Stomach (tissue), 4 donors: ENCODE measurements at regions not wholly inside any gene's neighbourhood (a gene's known extent, or its start where the extent isn't known, plus 50 kb on each side); places are given as distances from the start of the nearest gene placed in this dataset.

Experiments
- POLR2A ChIP-seq, 4 donors: fragments of 450-650 bp; IDR thresholded peaks; one replicate each; pipeline ENCODE4 v1.6.1; 2016; ENCODE audit warnings: antibody characterized with exemption in 4 of 4, control low read depth in 2 of 4, mild to moderate bottlenecking in 1 of 4, moderate library complexity in 1 of 4
- TF ChIP-seq, protein P1 (sequence below), 7 experiments: fragments of 450-650 bp in 4 of 7; fragments of 200-600 bp in 3 of 7; sonication (generic) in 3 of 7; IDR thresholded peaks; one replicate each; pipeline ENCODE4 v1.5.1; 2016 to 2019; ENCODE audit warnings: antibody characterized with exemption in 7 of 7, control low read depth in 2 of 7, mild to moderate bottlenecking in 1 of 7

DNA sequence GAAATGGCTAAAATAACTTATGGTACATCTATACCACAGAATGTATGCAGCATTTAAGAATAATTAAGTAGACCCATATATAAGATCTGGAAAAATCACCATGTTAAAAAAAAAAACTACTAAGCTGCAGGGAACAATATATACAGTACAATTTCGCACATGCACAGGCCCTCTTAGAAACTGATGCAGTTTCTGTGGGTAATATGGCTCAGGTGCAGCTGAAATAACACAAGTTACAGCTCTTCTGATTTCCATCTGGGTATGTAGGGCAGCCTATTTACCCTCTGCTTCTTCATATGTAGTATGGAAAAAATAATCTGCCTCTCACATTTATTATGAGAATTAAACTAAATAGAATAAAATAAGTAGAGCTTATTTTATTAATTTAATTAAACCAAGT lies 82.9 kb downstream of the YIPF5 start:
- TF ChIP-seq, protein P1, sequence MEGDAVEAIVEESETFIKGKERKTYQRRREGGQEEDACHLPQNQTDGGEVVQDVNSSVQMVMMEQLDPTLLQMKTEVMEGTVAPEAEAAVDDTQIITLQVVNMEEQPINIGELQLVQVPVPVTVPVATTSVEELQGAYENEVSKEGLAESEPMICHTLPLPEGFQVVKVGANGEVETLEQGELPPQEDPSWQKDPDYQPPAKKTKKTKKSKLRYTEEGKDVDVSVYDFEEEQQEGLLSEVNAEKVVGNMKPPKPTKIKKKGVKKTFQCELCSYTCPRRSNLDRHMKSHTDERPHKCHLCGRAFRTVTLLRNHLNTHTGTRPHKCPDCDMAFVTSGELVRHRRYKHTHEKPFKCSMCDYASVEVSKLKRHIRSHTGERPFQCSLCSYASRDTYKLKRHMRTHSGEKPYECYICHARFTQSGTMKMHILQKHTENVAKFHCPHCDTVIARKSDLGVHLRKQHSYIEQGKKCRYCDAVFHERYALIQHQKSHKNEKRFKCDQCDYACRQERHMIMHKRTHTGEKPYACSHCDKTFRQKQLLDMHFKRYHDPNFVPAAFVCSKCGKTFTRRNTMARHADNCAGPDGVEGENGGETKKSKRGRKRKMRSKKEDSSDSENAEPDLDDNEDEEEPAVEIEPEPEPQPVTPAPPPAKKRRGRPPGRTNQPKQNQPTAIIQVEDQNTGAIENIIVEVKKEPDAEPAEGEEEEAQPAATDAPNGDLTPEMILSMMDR (IDR thresholded peaks at IDR 0.05), result no peak
- no peak for TF ChIP-seq POLR2A (IDR thresholded peaks at IDR 0.05)
